ENCODE measurements at regions not wholly inside any gene's neighbourhood (a gene's known extent, or its start where the extent isn't known, plus 50 kb on each side); places are given as distances from the start of the nearest gene placed in this dataset.

- H3K4me3 ChIP-seq (ENCODE audit: low read length), result no peak overlapping the region
Observed at GRCh38 chr5:135117590-135117989, 83.6 kb upstream of the PITX1 start.

GRCh38 chr5:135116160-135116561 is 82.1 kb upstream of the PITX1 start:
- Histone ChIP-seq H4K5ac (ENCODE audit: low read length) (no peak overlapping the region), H3K79me2 (ENCODE audit: control insufficient read depth, insufficient read depth, low read length) (no peaks in the 10 kb centered on the region), H3K27me3 (ENCODE audit: insufficient read depth, low read length, poor library complexity) (no peaks in the 10 kb centered on the region), H3K9ac (ENCODE audit: low read length) (no peak overlapping the region), H3K4me3 (ENCODE audit: low read length) (no peak overlapping the region), H4K8ac (ENCODE audit: low read depth, low read length) (no peak overlapping the region), H3K56ac (ENCODE audit: low read length) (no peak overlapping the region), H2BK120ac (ENCODE audit: low read depth, low read length) (no peak overlapping the region), H3K23ac (ENCODE audit: low read length) (no peak overlapping the region), H2BK5ac (ENCODE audit: low read length) (no peak overlapping the region), H3K27ac (ENCODE audit: low read depth, low read length) (no peak overlapping the region), H3K4me1 (ENCODE audit: control insufficient read depth, low read depth, low read length) (no peaks in the 10 kb centered on the region), H3K36me3 (ENCODE audit: control insufficient read depth, insufficient read depth, low read length) (no peaks in the 10 kb centered on the region), H2BK15ac (replicated peaks; ENCODE audit: low read depth) (no peak overlapping the region), H3K4ac (ENCODE audit: low read depth, low read length) (no peak overlapping the region), H2AK5ac (ENCODE audit: low read length) (no peak overlapping the region), H3K18ac (ENCODE audit: low read length) (no peak overlapping the region), H3K79me1 (ENCODE audit: low read length) (no peaks in the 10 kb centered on the region), H3K4me2 (ENCODE audit: low read length) (no peak overlapping the region)
- WGBS (ENCODE audit: extremely low coverage, insufficient coverage, low lambda C conversion rate), result no CpG with 5 or more reads among the region's 6 CpGs
- no peak for DNase-seq

More at GRCh38 chr5:135117590-135117989, 83.6 kb upstream of the PITX1 start:
- no peak overlapping the region for H2BK120ac ChIP-seq (ENCODE audit: low read depth, low read length)
- H2AK5ac ChIP-seq (ENCODE audit: low read length), result no peak overlapping the region
- H3K4me1 ChIP-seq (ENCODE audit: control insufficient read depth, low read depth, low read length), result no peaks in the 10 kb centered on the region
- DNase-seq, result no peak
- H3K79me2 ChIP-seq (ENCODE audit: control insufficient read depth, insufficient read depth, low read length), result no peaks in the 10 kb centered on the region
- WGBS (ENCODE audit: extremely low coverage, insufficient coverage, low lambda C conversion rate), result no CpG with 5 or more reads among the region's 5 CpGs
- H3K4me2 ChIP-seq (ENCODE audit: low read length), result no peak overlapping the region
- no peak overlapping the region for H2BK5ac ChIP-seq (ENCODE audit: low read length)
- H3K36me3 ChIP-seq (ENCODE audit: control insufficient read depth, insufficient read depth, low read length), result no peaks in the 10 kb centered on the region
- H3K9ac ChIP-seq (ENCODE audit: low read length), result no peak overlapping the region
- H3K4ac ChIP-seq (ENCODE audit: low read depth, low read length), result no peak overlapping the region
- H3K18ac ChIP-seq (ENCODE audit: low read length), result no peak overlapping the region
- H3K79me1 ChIP-seq (ENCODE audit: low read length), result no peaks in the 10 kb centered on the region
- no peak overlapping the region for H2BK15ac ChIP-seq (replicated peaks; ENCODE audit: low read depth)
- H4K5ac ChIP-seq (ENCODE audit: low read length), result no peak overlapping the region
- H3K56ac ChIP-seq (ENCODE audit: low read length), result no peak overlapping the region
- no peak overlapping the region for H3K23ac ChIP-seq (ENCODE audit: low read length)
- H3K27me3 ChIP-seq (ENCODE audit: insufficient read depth, low read length, poor library complexity), result no peaks in the 10 kb centered on the region
- no peak overlapping the region for H3K27ac ChIP-seq (ENCODE audit: low read depth, low read length)
- no peak overlapping the region for H4K8ac ChIP-seq (ENCODE audit: low read depth, low read length)

GRCh38 chr5:135115591-135115990 is 81.6 kb upstream of the PITX1 start:
- DNase-seq, result no peak
- H3K27me3 ChIP-seq (ENCODE audit: insufficient read depth, low read length, poor library complexity), result no peaks in the 10 kb centered on the region
- no CpG with 5 or more reads among the region's 6 CpGs for WGBS (ENCODE audit: extremely low coverage, insufficient coverage, low lambda C conversion rate)

GRCh38 chr5:135114759-135115158 is 80.7 kb upstream of the PITX1 start:
- no peaks in the 10 kb centered on the region for H3K4me1 ChIP-seq (ENCODE audit: control insufficient read depth, low read depth, low read length)
- no CpG with 5 or more reads among the region's 2 CpGs for WGBS (ENCODE audit: extremely low coverage, insufficient coverage, low lambda C conversion rate)
- no peak overlapping the region for H3K4me3 ChIP-seq (ENCODE audit: low read length)
- H2BK120ac ChIP-seq (ENCODE audit: low read depth, low read length), result no peak overlapping the region
- H3K23ac ChIP-seq (ENCODE audit: low read length), result no peak overlapping the region
- H3K56ac ChIP-seq (ENCODE audit: low read length), result no peak overlapping the region
- no peak overlapping the region for H3K4me2 ChIP-seq (ENCODE audit: low read length)
- no peaks in the 10 kb centered on the region for H3K79me1 ChIP-seq (ENCODE audit: low read length)
- no peaks in the 10 kb centered on the region for H3K79me2 ChIP-seq (ENCODE audit: control insufficient read depth, insufficient read depth, low read length)
- DNase-seq, result no peak
- H2BK15ac ChIP-seq (replicated peaks; ENCODE audit: low read depth), result no peak overlapping the region
- H3K9ac ChIP-seq (ENCODE audit: low read length), result no peak overlapping the region
- H3K36me3 ChIP-seq (ENCODE audit: control insufficient read depth, insufficient read depth, low read length), result no peaks in the 10 kb centered on the region
- no peak overlapping the region for H2AK5ac ChIP-seq (ENCODE audit: low read length)
- no peak overlapping the region for H3K4ac ChIP-seq (ENCODE audit: low read depth, low read length)
- H3K27me3 ChIP-seq (ENCODE audit: insufficient read depth, low read length, poor library complexity), result no peaks in the 10 kb centered on the region
- H2BK5ac ChIP-seq (ENCODE audit: low read length), result no peak overlapping the region
- H4K5ac ChIP-seq (ENCODE audit: low read length), result no peak overlapping the region
- no peak overlapping the region for H3K27ac ChIP-seq (ENCODE audit: low read depth, low read length)
- H4K8ac ChIP-seq (ENCODE audit: low read depth, low read length), result no peak overlapping the region
- H3K18ac ChIP-seq (ENCODE audit: low read length), result no peak overlapping the region

More at GRCh38 chr5:135115591-135115990, 81.6 kb upstream of the PITX1 start:
- Histone ChIP-seq H3K56ac (ENCODE audit: low read length) (no peak overlapping the region), H2BK15ac (replicated peaks; ENCODE audit: low read depth) (no peak overlapping the region), H3K4ac (ENCODE audit: low read depth, low read length) (no peak overlapping the region), H4K8ac (ENCODE audit: low read depth, low read length) (no peak overlapping the region), H3K36me3 (ENCODE audit: control insufficient read depth, insufficient read depth, low read length) (no peaks in the 10 kb centered on the region), H3K79me2 (ENCODE audit: control insufficient read depth, insufficient read depth, low read length) (no peaks in the 10 kb centered on the region), H3K79me1 (ENCODE audit: low read length) (no peaks in the 10 kb centered on the region), H3K4me1 (ENCODE audit: control insufficient read depth, low read depth, low read length) (no peaks in the 10 kb centered on the region), H3K9ac (ENCODE audit: low read length) (no peak overlapping the region), H2AK5ac (ENCODE audit: low read length) (no peak overlapping the region), H2BK120ac (ENCODE audit: low read depth, low read length) (no peak overlapping the region), H3K18ac (ENCODE audit: low read length) (no peak overlapping the region), H3K27ac (ENCODE audit: low read depth, low read length) (no peak overlapping the region), H2BK5ac (ENCODE audit: low read length) (no peak overlapping the region), H3K4me3 (ENCODE audit: low read length) (no peak overlapping the region), H3K4me2 (ENCODE audit: low read length) (no peak overlapping the region), H4K5ac (ENCODE audit: low read length) (no peak overlapping the region), H3K23ac (ENCODE audit: low read length) (no peak overlapping the region)

- Histone ChIP-seq H3K36me3 (ENCODE audit: control insufficient read depth, insufficient read depth, low read length) (no peaks in the 10 kb centered on the region), H3K56ac (ENCODE audit: low read length) (no peak overlapping the region), H2AK5ac (ENCODE audit: low read length) (no peak overlapping the region), H3K79me1 (ENCODE audit: low read length) (no peaks in the 10 kb centered on the region), H3K27me3 (ENCODE audit: insufficient read depth, low read length, poor library complexity) (no peaks in the 10 kb centered on the region), H3K27ac (ENCODE audit: low read depth, low read length) (no peak overlapping the region), H4K5ac (ENCODE audit: low read length) (no peak overlapping the region), H3K4me1 (ENCODE audit: control insufficient read depth, low read depth, low read length) (no peaks in the 10 kb centered on the region), H4K8ac (ENCODE audit: low read depth, low read length) (no peak overlapping the region), H3K9ac (ENCODE audit: low read length) (no peak overlapping the region), H2BK120ac (ENCODE audit: low read depth, low read length) (no peak overlapping the region), H3K4ac (ENCODE audit: low read depth, low read length) (no peak overlapping the region), H3K18ac (ENCODE audit: low read length) (no peak overlapping the region), H3K4me3 (ENCODE audit: low read length) (no peak overlapping the region), H3K4me2 (ENCODE audit: low read length) (no peak overlapping the region), H3K23ac (ENCODE audit: low read length) (no peak overlapping the region), H3K79me2 (ENCODE audit: control insufficient read depth, insufficient read depth, low read length) (no peaks in the 10 kb centered on the region), H2BK5ac (ENCODE audit: low read length) (no peak overlapping the region), H2BK15ac (replicated peaks; ENCODE audit: low read depth) (no peak overlapping the region)
- no CpG with 5 or more reads among the region's 10 CpGs for WGBS (ENCODE audit: extremely low coverage, insufficient coverage, low lambda C conversion rate)
- no peak for DNase-seq
Observed at GRCh38 chr5:135112008-135112725, 78.1 kb upstream of the PITX1 start.
